Pons (tissue), 1 donor: ENCODE measurements at regions not wholly inside any gene's neighbourhood (a gene's known extent, or its start where the extent isn't known, plus 50 kb on each side); places are given as distances from the start of the nearest gene placed in this dataset.

Experiments used
- DNase-seq: peaks from one replicate; pipeline ENCODE4 v3.0.0-alpha.2; 2016; ENCODE audit warnings: low spot score

GRCh38 chr5:166320920-166321480 is 1970.4 kb upstream of the WWC1 start:
- no peak for DNase-seq

- no peak for DNase-seq
Observed at GRCh38 chr5:166324372-166324771, 1967.1 kb upstream of the WWC1 start.

GRCh38 chr5:166329149-166329800 is 1962.2 kb upstream of the WWC1 start:
- no peak for DNase-seq

- no peak for DNase-seq
Observed at GRCh38 chr5:166330036-166330435, 1961.4 kb upstream of the WWC1 start.

- no peak for DNase-seq
Observed at GRCh38 chr5:166331521-166331920, 1959.9 kb upstream of the WWC1 start.

- no peak for DNase-seq
Observed at GRCh38 chr5:166338801-166339200, 1952.6 kb upstream of the WWC1 start.

- DNase-seq = no peak
Observed at GRCh38 chr5:166340039-166340438, 1951.4 kb upstream of the WWC1 start.

- DNase-seq = no peak
Observed at GRCh38 chr5:166341740-166342337, 1949.6 kb upstream of the WWC1 start.

- no peak for DNase-seq
Observed at GRCh38 chr5:166342402-166342801, 1949.0 kb upstream of the WWC1 start.

- DNase-seq = no peak
Observed at GRCh38 chr5:166346726-166347374, 1944.6 kb upstream of the WWC1 start.

GRCh38 chr5:166349046-166349445 is 1942.4 kb upstream of the WWC1 start:
- DNase-seq = no peak

GRCh38 chr5:166353580-166353979 is 1937.9 kb upstream of the WWC1 start:
- no peak for DNase-seq

- DNase-seq = no peak
Observed at GRCh38 chr5:166354332-166354731, 1937.1 kb upstream of the WWC1 start.

- no peak for DNase-seq
Observed at GRCh38 chr5:166356096-166356495, 1935.3 kb upstream of the WWC1 start.

- DNase-seq = no peak
Observed at GRCh38 chr5:166358127-166358830, 1933.2 kb upstream of the WWC1 start.

- no peak for DNase-seq
Observed at GRCh38 chr5:166363087-166363760, 1928.2 kb upstream of the WWC1 start.

- no peak for DNase-seq
Observed at GRCh38 chr5:166365164-166365563, 1926.3 kb upstream of the WWC1 start.

GRCh38 chr5:166367391-166367790 is 1924.1 kb upstream of the WWC1 start:
- no peak for DNase-seq

- no peak for DNase-seq
Observed at GRCh38 chr5:166369346-166369745, 1922.1 kb upstream of the WWC1 start.

- no peak for DNase-seq
Observed at GRCh38 chr5:166369807-166370206, 1921.6 kb upstream of the WWC1 start.

- DNase-seq = peak; percentile 17
Observed at GRCh38 chr5:166370928-166371690, 1920.3 kb upstream of the WWC1 start.
